DMS 273 treated with DMSO at 0.1 percent for 48 hours (cell line): ENCODE measurements at regions not wholly inside any gene's neighbourhood (a gene's known extent, or its start where the extent isn't known, plus 50 kb on each side); places are given as distances from the start of the nearest gene placed in this dataset.

Experiments
- DNase-seq: peaks from one replicate; lab custom pipeline; 2025; lab: John Stamatoyannopoulos, UW

GRCh38 chr1:114224196-114224907 is 70.7 kb upstream of the SYT6 start:
- no peak for DNase-seq

GRCh38 chr1:114222920-114223319 is 69.3 kb upstream of the SYT6 start:
- no peak for DNase-seq

- no peak for DNase-seq
Measured at GRCh38 chr1:114219172-114219868, 65.7 kb upstream of the SYT6 start.

GRCh38 chr1:114218361-114219171 is 64.9 kb upstream of the SYT6 start:
- DNase-seq = no peak

GRCh38 chr1:114216431-114217173 is 62.9 kb upstream of the SYT6 start:
- DNase-seq = peak; percentile 52

GRCh38 chr1:114215436-114215835 is 61.8 kb upstream of the SYT6 start:
- DNase-seq = no peak

- DNase-seq = no peak
Measured at GRCh38 chr1:114214016-114214415, 60.3 kb upstream of the SYT6 start.

- DNase-seq = no peak
Measured at GRCh38 chr1:114209971-114210370, 56.3 kb upstream of the SYT6 start.

- no peak for DNase-seq
Measured at GRCh38 chr1:114208714-114209113, 55.0 kb upstream of the SYT6 start.

GRCh38 chr1:114208106-114208505 is 54.4 kb upstream of the SYT6 start:
- DNase-seq = no peak

- no peak for DNase-seq
Measured at GRCh38 chr1:114207635-114208034, 54.0 kb upstream of the SYT6 start.

GRCh38 chr1:114206392-114206791 is 52.7 kb upstream of the SYT6 start:
- DNase-seq = no peak

- DNase-seq = no peak
Measured at GRCh38 chr1:114203595-114204128, 50.0 kb upstream of the SYT6 start.
